ENCODE measurements at regions not wholly inside any gene's neighbourhood (a gene's known extent, or its start where the extent isn't known, plus 50 kb on each side); places are given as distances from the start of the nearest gene placed in this dataset.
A peak's percentile ranks its signal among the peaks of the same experiment; 100 is the strongest.
"Not testable (repeated sequence)": the region's sequence is repeated elsewhere in the genome, so short reads cannot be mapped to it uniquely, and the experiment has no call there.

DNA sequence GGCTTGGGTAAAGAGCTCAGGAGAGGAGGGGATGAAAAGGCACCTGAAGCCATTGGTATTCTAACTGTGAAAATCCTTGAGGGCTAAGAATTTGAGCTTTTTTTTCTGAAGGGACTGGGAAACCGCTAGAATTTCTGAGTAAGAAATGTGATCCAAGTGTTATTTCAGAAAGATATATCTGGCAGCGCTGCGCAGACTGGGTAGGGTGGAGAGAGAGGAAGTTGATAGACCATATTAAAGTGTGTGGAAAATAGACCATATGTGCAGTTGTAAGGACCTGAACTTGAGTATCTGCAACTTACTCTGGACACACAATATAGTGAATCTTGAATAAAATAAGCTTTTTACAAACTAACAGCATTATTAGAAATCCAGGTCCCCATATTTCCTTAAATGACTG, 427.4 kb downstream of the NDFIP2 start:
- DNase-seq: no peak

DNA sequence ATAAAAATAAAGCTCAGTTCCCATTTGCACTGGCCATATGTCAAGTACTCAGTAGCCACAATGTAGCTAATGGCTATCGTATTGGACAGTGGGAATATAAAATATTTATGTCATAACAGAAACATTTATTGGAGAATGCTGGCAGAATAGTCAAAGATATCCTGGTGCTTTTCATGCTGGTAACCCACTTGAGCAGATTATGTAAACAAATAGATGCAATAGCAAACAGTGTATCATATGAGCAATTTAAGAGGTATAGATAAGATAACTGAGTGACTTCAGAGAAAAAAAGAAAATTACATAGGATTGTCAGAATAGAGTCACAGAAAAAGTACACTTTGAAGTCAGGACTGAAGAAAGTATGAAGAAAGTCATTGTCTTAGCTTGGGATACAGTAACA, 426.6 kb downstream of the NDFIP2 start:
- DNase-seq: no peak

DNA sequence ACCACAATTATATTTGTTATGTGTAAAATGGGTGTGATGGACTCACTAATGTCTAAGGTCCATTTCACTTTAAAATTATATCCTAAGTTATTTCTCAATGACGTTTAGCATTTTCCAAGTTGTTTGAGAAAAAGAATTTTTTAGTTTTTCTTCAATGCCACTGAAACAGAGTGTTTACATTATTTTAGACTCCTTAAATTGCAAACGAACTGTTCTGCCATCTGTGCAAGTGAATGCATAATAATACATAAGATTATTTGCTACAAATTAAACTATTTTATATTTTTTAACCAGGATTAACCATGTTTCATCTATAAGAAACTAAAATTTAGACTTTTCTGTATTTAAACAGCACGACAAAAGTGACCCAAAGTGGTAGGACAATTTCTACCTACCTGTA, 425.4 kb downstream of the NDFIP2 start:
- DNase-seq: no peak

DNA sequence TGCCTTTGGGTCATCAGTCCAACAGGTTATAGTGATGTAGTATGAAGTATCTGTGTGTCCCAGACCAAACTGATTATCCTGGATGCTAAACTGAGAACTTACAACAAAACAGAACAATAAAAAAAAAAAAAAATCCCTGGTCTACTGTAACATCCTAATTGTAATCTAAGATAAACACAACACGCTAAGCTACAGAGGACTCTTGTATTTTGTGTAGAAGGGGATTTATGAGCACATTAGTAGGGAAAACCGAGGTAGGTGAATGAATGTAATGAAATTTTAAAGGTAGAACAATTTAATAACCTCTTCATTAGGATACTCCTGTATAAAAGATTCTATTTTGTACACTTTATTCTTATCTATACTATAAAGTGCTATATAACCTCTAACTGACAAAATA, 424.1 kb downstream of the NDFIP2 start:
- no peak for DNase-seq

DNA sequence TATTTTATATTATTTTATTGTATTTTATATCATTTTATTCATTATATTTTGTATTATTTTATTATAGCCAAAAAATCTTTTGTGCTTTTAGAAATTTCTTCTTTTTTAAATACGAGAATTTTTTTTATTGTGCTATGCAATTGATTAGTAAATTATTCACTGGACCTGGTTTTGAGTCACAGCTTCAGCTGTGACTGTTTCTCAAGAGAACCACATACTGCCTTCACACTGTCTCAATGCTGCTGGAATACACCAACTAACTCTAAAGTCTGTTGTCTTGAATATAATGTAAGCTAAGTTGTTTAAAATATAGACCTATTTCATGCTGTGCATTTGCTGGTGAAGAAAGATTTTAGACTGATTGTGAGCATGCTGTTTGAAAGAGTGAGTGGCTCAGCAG, 423.6 kb downstream of the NDFIP2 start:
- no peak for DNase-seq

DNA sequence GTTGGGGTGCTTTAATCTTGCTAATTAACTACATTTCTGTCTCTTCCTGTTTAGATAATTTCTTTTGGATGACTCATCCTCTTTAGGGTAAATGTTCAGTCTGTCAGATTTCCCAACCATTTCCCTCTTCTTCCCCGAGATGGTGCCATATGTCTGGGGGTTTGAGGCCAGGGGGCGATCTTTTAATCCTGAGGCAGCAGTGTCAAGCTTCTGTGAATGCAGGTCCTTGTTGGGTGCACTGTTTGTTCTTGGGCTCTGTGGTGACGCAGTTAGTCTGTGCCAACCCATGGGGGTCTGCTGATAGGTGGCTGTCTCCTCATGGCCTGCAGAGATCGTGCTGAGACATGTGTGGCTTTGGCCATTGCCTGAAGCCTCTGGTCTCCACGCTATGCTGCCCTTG, 420.4 kb downstream of the NDFIP2 start:
- peak in 1 of 2 donors; percentile 39 for DNase-seq

DNA sequence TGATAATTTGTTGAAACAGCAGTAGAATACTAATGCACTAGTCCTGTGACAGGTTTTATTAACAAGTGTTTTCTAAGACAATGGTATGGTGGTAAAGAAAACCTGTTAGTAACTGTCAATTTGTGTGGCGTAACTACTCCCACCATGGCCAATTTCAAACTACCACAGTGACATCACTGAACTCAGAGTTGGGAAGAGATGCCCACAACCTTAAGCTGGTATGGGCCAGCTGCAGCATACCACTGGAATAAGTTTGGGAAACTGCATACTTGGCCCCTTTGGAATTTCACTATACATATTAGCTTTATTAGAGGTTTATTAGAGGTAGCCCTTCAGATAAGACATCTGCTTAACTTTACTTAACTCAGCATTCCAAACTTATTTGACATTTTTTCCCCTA, 419.4 kb downstream of the NDFIP2 start:
- DNase-seq: no peak

DNA sequence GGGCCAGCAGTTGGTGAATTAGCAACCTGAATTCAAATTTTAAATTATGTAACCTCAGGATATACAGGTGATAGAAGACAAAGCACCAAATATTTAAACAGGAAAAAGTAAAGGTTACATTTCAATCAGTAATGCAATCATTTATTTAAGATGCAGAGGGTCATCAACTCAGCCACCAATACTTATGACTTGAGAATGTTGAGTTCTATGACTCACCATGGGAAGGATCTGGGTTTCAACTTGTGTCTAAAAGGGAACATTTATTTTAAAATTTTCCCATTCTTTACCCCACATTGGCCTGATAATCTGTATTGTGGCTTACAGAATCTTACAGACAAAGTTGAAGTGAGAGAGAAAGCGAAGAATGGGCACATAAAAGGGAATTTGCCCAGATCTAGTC, 418.0 kb downstream of the NDFIP2 start:
- DNase-seq: no peak

DNA sequence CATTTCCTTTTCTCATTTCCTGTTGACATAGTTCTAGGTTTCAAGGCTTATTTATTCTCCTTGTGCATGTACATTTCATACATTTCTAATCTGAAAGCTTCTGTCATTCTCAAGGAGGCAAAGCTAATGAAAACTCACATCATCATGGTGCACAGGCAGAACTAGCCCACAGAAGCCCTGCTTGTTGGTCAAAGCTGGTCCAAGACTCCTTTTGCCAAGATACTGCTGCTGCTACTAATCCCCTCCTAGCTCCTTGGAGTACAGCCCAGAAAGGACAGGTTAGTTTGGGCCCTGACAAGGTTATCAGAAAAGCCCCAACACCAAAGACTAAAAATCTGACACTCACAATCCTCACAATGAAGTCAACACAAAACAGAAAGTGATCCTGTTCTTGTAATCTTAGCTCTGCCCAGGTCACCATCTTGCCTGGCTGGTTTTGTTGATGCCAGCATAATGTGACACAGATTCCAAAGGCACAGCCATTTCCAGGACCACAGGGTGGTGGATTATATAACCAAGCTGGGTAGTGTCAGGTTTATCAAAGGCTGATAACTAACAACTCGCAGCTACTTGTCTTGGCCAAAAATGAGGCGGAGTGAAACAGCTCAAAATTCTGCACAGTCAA, 417.4 kb downstream of the NDFIP2 start:
- DNase-seq: no peak

DNA sequence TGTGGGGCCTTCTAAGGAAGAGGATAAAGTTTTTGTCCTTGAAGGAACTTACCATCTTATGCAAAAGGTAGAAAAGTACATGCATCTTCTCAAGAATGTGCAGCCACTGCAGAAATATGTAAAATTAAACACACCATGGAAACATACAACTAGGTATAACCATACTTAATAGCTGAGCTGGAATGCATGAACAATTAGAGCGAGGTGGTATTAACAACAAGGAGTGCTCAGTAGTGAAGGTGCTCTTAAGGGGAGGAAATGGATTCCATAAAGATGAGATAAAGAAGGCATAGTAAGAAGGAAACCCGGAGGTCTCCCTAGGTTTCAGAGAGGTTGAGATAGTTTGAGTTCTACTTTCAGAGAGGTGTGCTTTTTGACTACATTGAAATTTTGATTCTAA, 415.9 kb downstream of the NDFIP2 start:
- DNase-seq: no peak

DNA sequence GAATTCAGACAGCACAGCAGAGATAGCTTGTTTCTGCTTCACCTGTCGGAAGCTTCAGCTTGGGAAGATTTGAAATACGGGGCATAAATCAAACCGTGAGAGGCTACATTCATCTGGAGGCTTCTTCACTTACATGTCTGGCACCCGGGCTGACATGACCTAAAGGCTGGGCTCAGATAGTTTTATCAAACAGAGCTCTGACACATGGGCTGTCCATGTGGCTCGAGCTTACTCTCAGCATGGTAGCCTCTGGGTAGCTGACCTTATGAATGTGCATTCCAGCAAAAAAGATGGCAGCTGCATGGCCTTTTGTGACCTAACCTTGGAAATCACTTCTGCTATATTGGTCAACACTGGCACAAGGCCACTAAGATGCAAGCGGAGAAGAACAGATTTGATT, 414.5 kb downstream of the NDFIP2 start:
- no peak for DNase-seq

DNA sequence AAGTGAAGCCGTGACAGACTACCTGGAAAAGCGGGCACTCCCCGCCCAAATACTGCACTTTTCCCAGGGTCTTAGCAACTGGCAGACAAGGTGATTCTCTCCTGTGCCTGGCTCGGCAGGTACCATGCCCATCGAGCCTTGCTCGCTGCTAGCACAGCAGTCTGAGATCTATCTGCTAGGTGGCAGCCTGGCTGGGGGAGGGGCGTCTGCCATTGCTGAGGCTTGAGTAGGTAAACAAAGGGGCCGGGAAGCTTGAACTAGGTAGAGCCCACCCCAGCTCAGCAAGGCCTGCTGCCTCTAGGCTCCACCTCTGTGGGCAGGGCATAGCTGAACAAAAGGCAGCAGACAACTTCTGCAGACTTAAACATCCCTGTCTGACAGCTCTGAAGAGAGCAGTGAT, 406.3 kb downstream of the NDFIP2 start:
- DNase-seq: not testable (repeated sequence)

DNA sequence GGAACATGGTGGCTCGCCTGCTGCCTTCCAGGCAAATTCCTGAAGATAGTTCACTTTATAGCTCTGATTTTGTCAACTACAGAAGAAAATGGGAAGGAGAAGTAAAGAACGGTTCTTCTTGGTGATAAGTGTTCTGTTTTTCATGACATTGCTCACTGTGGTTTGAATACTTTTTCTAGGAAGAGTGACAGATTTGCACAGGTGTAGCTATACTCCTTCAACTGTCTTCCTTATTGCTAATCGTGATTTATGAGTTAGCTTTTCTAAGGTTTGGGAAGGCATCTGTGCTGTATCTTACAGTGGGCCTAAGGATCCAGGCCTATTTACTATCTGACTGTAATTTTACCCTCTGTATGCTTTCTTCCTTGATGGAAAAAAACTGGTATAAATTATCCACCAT, 405.6 kb downstream of the NDFIP2 start:
- no peak for DNase-seq

DNA sequence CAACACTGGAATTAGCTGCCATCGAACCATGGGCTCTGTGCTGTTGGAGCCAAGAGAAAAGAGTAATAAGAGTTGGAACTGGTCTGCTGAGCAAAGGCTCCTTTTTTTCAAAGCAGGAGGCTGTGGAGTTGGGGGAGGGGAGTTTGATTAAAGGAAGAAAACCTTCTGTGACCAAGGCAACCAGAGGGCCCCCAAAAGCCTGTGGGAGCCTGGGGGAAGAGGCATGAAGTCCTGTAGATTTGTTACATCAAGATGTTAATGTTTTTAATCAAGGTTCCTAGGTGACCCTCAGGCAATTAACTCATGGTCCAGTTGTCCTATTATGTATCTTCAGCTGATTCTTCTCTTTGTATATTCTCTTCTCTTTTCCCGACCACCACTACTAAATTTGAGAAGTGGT, 403.9 kb downstream of the NDFIP2 start:
- DNase-seq: no peak

DNA sequence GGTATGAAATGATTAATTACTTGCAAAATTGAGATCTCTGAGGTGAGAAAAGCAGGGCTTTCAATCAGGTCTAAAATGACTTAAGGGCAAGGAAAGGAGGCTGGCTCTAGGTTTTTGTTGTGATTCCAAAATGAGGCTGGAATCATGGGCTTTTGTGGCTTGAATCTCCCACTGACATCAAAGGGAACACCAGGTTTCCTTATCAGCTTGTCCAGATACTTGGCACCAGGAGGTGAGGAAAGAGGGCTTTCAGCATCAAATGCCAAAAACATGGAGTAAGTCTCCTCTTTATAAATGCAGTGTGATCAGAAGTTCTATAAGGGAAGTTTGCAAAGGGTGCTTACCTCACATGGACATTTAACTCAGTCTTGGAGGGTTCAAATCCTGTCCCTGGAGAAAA, 402.3 kb downstream of the NDFIP2 start:
- DNase-seq: no peak

DNA sequence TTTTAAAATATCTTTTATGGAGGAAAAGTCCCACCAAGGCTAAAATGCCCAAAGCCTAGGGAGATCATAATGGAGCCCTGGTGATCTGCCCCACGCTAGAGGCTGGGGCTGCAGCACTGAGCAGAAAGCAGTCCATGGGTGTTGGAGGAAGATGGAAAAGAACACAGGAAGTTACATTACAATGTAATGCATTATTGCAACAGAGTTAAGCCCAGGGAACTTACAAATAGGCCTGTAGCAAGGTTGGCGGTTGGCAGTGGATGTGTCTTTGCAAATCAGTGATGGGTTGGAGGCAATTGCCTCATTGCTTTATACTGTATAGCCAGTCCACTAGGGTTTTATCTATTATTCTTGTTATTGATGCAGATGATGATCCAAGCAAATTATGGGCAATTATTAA, 399.9 kb downstream of the NDFIP2 start:
- no peak for DNase-seq

DNA sequence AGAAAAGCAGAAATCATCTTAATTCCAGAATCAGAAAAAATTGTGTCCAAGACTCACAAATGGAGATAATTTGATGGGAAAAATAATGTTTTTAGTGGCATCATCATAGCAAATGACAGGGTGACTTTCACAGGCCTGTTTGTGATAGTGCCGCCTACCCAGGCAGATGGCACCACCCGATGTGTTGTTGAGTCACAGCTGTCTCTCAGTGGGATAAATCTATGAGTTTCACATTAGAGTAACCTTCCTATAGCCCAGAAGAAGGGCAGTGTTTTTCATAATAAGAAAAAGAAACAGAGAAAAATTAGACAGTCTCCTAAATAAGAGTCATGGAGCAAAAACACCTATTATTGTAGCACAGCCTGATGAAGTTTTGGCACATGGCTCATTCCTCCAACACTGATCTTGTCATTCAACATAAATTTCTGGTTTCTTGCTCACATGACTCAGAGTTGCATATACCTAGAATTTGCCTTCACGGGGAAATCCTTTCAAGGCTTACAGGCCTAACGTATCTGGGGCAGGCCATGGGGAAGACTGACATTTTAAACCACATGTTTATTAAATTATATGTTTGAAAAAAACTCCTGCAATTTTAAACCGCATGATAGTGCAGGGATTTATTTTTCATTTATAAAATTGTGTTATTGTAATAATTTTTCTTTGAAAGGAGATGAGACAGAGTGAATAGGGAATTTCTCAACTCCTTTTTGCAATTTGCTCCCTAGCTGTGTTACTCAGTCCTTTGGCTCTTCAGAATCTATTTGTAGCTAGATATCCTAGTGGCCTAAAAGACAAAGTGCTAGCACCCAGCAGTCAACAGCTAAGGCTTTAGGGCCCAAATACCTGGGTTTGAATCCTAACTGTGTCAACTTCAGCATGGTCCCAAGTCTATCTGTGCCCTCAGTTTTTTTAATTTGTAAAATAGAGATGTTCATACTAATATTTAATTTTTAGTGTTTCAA, 393.7 kb downstream of the NDFIP2 start:
- DNase-seq: no peak

DNA sequence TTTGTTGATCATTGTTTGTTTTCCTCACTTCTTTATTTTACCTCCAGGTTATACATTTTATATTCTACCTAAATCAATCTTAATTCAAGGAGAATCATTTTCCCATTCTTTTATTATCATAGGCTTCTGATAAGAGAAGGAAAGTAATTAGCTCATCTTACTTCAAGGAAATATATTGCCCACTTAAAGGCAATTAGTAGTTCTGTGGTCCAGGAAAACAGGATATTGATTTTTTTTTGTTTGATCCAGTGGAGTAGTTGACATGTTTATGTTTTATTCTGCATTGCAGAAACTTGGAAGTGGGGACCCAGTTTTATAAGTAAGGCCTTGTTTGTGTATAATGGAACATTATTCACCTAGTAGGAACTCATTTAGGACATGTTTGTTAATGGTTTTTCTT, 390.6 kb downstream of the NDFIP2 start:
- DNase-seq: no peak

DNA sequence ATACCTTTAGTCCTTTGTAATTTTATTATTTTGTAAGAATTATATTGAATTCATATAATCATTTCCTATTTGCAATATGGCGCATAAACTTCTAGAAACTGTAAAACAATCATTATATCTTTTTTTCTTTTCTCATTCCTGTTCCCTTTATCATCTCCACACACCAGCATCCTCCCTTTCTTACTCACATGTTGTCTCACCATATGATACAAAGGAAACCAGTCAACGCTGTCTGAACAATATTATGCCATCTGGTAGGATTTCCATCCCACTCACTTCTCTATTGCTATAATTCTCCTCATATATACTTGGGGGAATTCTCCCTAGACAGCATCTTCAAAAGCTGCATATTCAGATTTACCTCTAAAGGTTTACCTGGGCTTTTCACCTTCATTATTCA, 389.8 kb downstream of the NDFIP2 start:
- no peak for DNase-seq

DNA sequence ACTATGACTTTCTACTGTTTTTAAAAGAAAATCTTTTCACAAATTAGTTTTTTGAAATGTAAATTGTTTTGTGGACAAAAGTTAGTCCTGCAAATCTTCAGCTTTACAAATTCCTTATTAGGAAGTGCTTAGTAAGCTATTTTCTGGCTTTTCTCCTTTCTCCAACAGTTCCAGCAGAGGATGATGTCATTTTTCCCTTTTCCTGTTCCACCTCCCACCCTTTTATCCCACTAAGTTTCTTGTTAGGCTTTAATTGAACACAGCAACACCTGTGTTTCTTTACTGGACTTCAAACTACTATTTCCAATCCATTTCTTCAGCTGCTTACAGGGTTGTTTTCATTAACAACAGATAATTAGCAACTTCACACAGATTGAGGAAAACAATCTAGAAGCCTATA, 389.2 kb downstream of the NDFIP2 start:
- DNase-seq: no peak

DNA sequence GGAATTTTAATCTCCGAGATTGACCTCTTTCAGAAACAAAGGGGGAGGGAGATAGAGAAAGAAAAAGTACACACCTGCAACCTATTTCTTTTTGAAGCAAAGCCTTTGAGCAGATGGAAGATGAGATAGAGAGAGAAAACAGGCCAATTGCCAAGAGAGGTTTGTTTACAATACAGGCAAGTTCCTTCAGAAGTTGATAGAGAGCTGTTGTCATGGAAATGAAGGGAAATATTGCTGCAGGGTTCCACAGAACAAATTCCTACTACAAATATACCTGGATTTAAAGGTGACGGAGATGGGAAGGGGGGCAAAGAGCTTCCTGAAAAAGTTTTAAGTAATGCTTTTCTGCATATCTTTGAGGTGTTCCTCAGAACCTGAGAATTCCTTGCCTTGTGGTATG, 388.4 kb downstream of the NDFIP2 start:
- no peak for DNase-seq

DNA sequence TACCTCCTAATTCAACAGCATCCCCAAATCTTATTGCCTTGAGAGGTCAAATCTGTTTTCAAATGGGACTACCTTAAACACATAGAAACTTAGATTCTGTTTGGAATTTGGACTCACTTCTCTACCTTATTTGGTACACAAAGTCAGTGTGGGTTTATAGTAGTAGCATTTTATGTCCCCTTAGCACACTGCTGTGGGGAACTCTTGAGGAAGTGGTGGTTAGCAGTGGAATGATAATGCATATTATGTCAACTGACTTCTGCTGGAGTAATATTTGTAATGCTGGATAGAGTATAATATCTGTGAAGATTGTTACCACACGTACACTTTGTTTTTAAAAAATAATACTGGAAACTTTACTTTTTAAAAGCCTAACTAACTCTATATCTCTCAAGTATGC, 386.3 kb downstream of the NDFIP2 start:
- DNase-seq: no peak

DNA sequence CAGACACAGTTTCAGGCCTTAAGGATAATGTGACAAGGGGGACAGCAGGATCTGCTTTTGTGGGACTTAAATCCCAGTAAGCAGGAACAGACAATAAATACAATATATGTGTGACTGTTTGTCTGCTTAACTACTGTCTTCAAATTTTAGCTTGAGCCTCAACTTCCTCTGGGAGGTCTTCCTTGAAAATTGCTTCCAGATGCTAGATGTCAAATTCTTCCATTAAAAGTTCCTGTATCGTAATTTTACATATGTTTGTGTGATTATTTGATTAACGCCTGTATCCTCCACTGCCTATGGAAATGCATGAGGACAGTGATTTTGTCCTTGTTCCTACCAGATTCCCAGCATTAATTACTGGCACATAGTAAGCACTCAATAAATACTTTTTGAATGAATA, 385.5 kb downstream of the NDFIP2 start:
- DNase-seq: no peak

DNA sequence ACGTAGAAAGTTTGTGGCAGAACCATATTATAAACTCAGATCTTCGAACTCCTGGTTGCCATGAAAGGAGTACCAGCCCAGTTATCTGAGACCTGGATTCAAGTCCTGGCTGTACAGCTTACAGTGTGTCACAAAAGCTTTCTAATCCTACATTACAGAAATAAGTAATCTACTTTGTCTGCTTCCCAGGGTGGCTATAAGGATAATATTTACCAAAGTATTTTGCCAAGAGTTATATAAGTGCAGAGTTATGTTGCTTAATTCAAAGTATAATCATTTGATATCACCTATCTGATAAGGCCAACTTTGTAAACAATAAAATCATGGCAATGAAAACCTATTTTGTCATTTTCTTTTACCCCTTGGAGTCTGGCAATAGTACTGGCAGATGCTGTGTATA, 381.6 kb downstream of the NDFIP2 start:
- no peak for DNase-seq

DNA sequence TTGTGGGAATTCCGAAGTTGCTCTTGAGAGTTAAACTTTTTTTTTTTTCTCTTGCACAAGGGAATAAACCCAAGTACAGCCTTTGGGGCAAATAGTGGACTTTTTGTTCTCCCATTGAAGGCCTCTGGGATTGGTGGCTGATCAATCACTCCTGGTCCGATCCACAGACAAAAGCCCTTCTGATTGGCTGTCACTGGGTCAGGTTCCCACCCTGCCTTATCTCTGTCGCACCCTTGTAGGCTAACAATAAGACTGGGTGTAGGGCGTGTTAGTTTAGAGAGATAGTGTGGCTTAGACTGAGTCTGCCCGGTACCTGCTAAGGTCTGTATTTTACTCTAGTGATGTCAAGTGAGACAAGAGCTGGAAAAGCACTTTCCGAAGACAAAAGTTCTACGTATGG, 380.8 kb downstream of the NDFIP2 start:
- DNase-seq: no peak
